DOHH2 (cell line): ENCODE measurements at regions not wholly inside any gene's neighbourhood (a gene's known extent, or its start where the extent isn't known, plus 50 kb on each side); places are given as distances from the start of the nearest gene placed in this dataset.
"Not testable (repeated sequence)": the region's sequence is repeated elsewhere in the genome, so short reads cannot be mapped to it uniquely, and the experiment has no call there.

ENCODE experiments used
- H3F3A ChIP-seq: fragments of 200-600 bp; sonication (generic), shearing (Covaris generic); 2 replicates; pipeline ENCODE4 v1.6.0; 2016; ENCODE audit warnings: antibody characterized with exemption, mild to moderate bottlenecking; ENCODE audit not compliant: control insufficient read depth, insufficient read depth
- H3K27ac ChIP-seq: fragments of 200-600 bp; sonication (generic); 2 replicates; pipeline ENCODE4 v1.5.1; 2014; ENCODE audit warnings: low read depth, mild to moderate bottlenecking, low read length, moderate library complexity
- H3K27me3 ChIP-seq: fragments of 200-600 bp; sonication (generic); 2 replicates; pipeline ENCODE4 v1.6.1; 2014; ENCODE audit warnings: mild to moderate bottlenecking, low read length, mixed read lengths; ENCODE audit not compliant: control insufficient read depth
- H3K36me3 ChIP-seq: fragments of 200-600 bp; sonication (generic); 2 replicates; pipeline ENCODE4 v1.6.1; 2014; ENCODE audit warnings: mild to moderate bottlenecking, low read length, moderate library complexity, mixed read lengths; ENCODE audit not compliant: control insufficient read depth
- H3K4me1 ChIP-seq: fragments of 200-600 bp; sonication (generic); 2 replicates; pipeline ENCODE4 v1.6.1; 2014; ENCODE audit warnings: mild to moderate bottlenecking, low read length, mixed read lengths; ENCODE audit not compliant: control insufficient read depth
- H3K4me2 ChIP-seq: fragments of 200-600 bp; sonication (generic); 2 replicates; pipeline ENCODE4 v1.6.0; 2014; ENCODE audit warnings: mild to moderate bottlenecking, low read length, moderate library complexity
- H3K4me3 ChIP-seq: fragments of 200-600 bp; sonication (generic); 2 replicates; pipeline ENCODE4 v1.5.1; 2014; ENCODE audit warnings: mild to moderate bottlenecking, low read length, mixed read lengths
- H3K79me2 ChIP-seq: fragments of 200-600 bp; sonication (generic); 2 replicates; pipeline ENCODE4 v1.6.1; 2014; ENCODE audit warnings: mild to moderate bottlenecking, low read length, mixed read lengths; ENCODE audit not compliant: control insufficient read depth
- H3K9me2 ChIP-seq: fragments of 200-600 bp; sonication (generic); replicated peaks from 2 replicates; pipeline ENCODE4 v1.6.1; 2014; ENCODE audit warnings: mild to moderate bottlenecking, low read length, mixed read lengths; ENCODE audit not compliant: control insufficient read depth
- H3K9me3 ChIP-seq: fragments of 200-600 bp; sonication (generic); 2 replicates; pipeline ENCODE4 v1.6.1; 2014; ENCODE audit warnings: antibody characterized with exemption, low read length, mixed read lengths; ENCODE audit not compliant: control insufficient read depth, insufficient read depth
- H4K20me1 ChIP-seq: fragments of 200-600 bp; sonication (generic); 2 replicates; pipeline ENCODE4 v1.6.0; 2014; ENCODE audit warnings: low read depth, mild to moderate bottlenecking, antibody characterized with exemption, low read length, moderate library complexity; ENCODE audit not compliant: control insufficient read depth, insufficient read depth
- EZH2phosphoT487 ChIP-seq: fragments of 200-600 bp; sonication (generic); IDR thresholded peaks from 2 replicates; pipeline ENCODE4 v1.6.1; 2017; ENCODE audit warnings: borderline replicate concordance, mild to moderate bottlenecking, antibody characterized with exemption, low read length, moderate library complexity, mixed read lengths
- TF ChIP-seq, protein P1 (sequence below): fragments of 200-600 bp; sonication (generic); IDR thresholded peaks from one replicate; pipeline ENCODE4 v1.5.1; 2014; ENCODE audit warnings: antibody characterized with exemption, mild to moderate bottlenecking, low read depth, low read length; ENCODE audit not compliant: poor library complexity, severe bottlenecking

DNA sequence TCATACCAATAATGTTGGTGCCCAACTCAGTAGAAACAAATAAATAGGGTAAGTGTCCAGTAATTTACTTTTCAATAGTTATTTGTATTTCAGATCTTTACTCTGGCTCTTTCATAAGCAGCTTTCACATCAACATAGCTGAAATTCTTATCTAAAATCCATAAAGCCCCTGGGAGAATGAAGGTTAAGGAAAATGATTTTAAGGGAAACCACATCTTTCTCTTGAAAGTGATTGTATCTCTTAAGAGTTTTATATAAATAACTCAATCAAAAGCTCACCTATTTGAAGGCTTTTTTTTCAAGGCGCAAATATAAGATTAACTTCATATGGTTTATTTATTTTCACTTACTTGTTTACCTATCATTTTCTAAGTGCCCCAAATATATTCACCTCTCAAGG is 324.4 kb downstream of the HGF start:
- no peaks in the 10 kb centered on the region for H3K36me3 ChIP-seq
- TF ChIP-seq, protein P1, sequence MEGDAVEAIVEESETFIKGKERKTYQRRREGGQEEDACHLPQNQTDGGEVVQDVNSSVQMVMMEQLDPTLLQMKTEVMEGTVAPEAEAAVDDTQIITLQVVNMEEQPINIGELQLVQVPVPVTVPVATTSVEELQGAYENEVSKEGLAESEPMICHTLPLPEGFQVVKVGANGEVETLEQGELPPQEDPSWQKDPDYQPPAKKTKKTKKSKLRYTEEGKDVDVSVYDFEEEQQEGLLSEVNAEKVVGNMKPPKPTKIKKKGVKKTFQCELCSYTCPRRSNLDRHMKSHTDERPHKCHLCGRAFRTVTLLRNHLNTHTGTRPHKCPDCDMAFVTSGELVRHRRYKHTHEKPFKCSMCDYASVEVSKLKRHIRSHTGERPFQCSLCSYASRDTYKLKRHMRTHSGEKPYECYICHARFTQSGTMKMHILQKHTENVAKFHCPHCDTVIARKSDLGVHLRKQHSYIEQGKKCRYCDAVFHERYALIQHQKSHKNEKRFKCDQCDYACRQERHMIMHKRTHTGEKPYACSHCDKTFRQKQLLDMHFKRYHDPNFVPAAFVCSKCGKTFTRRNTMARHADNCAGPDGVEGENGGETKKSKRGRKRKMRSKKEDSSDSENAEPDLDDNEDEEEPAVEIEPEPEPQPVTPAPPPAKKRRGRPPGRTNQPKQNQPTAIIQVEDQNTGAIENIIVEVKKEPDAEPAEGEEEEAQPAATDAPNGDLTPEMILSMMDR: no peak
- TF ChIP-seq EZH2phosphoT487: no peak
- no peaks in the 10 kb centered on the region for H4K20me1 ChIP-seq
- H3K9me3 ChIP-seq: no peaks in the 10 kb centered on the region
- H3K79me2 ChIP-seq: no peaks in the 10 kb centered on the region
- no peaks in the 10 kb centered on the region for H3K9me2 ChIP-seq
- H3K4me1 ChIP-seq: no peaks in the 10 kb centered on the region
- H3K27ac ChIP-seq: no peak overlapping the region
- H3K4me3 ChIP-seq: no peak overlapping the region
- no peaks in the 10 kb centered on the region for H3K27me3 ChIP-seq
- no peaks in the 10 kb centered on the region for H3F3A ChIP-seq
- H3K4me2 ChIP-seq: no peak overlapping the region

DNA sequence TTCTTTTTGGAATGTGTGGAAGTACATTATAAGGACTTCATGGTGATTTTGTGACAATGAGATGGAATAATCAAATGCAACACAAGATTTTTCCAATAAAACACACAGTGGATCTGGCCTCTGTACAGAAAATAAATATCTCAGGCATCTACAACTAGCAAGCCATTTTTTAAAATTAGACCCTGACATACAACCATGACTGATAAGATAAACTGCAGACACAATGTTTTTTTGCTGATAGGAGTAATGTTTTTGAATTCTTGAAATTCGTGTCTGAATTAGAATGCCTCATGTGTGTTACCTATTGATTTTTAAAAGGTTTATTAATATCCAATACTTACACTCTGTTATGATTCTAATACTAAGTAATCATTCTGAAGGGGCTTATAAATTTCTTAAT is 328.1 kb downstream of the HGF start:
- Histone ChIP-seq H3K79me2 (no peaks in the 10 kb centered on the region), H3K4me3 (no peak overlapping the region), H3K27me3 (no peaks in the 10 kb centered on the region), H3K9me3 (no peaks in the 10 kb centered on the region), H3K36me3 (no peaks in the 10 kb centered on the region), H3K27ac (no peak overlapping the region), H3F3A (no peaks in the 10 kb centered on the region), H4K20me1 (no peaks in the 10 kb centered on the region), H3K4me2 (no peak overlapping the region), H3K4me1 (no peaks in the 10 kb centered on the region), H3K9me2 (no peaks in the 10 kb centered on the region)
- no peak for TF ChIP-seq EZH2phosphoT487
- TF ChIP-seq, protein P1: no peak

DNA sequence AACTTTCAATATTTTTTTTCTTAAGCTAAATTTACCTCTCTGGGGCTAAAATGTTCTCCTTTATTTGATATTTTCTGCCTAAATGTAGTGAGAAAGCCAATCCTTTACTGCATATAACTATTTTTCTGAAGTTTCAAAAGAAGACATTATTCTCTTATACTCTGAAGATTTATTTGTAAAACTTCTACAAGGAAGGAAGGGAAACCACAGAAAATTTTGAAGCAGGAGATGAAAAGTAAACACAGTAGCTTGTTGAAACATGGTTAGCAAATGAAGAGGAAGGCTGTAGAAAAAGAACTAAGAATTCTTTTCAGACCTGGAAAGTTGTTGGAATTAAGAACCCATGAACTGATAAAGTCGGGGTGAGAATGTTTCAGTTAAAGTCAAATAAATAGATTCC is 330.3 kb downstream of the HGF start:
- Histone ChIP-seq H3K27ac (no peak overlapping the region), H4K20me1 (no peaks in the 10 kb centered on the region), H3K79me2 (no peaks in the 10 kb centered on the region)

DNA sequence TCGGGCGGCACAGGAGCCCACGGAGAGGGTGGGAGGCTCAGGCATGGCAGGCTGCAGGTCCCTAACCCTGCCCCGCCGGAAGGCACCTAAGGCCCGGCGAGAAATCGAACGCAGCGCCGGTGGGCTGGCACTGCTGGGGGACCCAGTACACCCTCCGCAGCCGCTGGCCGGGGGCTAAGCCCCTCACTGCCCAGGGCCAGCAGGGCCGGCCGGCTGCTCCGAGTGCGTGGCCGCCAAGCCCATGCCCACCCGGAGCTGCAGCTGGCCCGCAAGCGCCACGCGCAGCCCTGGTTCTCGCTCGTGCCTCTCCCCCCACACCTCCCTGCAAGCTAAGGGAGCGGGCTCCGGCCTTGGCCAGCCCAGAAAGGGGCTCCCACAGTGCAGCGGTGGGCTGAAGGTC is 332.7 kb downstream of the HGF start:
- H3K4me2 ChIP-seq, H3K9me3 ChIP-seq, H3K9me2 ChIP-seq, H3K79me2 ChIP-seq, H3K36me3 ChIP-seq, H3K4me1 ChIP-seq, H3K4me3 ChIP-seq, H3K27me3 ChIP-seq, H3K27ac ChIP-seq, H4K20me1 ChIP-seq, H3F3A ChIP-seq: not testable (repeated sequence)

More for the DNA sequence above, 330.3 kb downstream of the HGF start:
- Histone ChIP-seq H3K27me3 (no peaks in the 10 kb centered on the region), H3K9me2 (no peaks in the 10 kb centered on the region; the same call in 1 of the 2 replicates), H3K9me3 (no peaks in the 10 kb centered on the region), H3K4me2 (no peak overlapping the region), H3K4me3 (no peak overlapping the region), H3F3A (no peaks in the 10 kb centered on the region), H3K4me1 (no peaks in the 10 kb centered on the region), H3K36me3 (no peaks in the 10 kb centered on the region)
- no peak for TF ChIP-seq EZH2phosphoT487
- TF ChIP-seq, protein P1: no peak
